HG02981 (cell line): ENCODE measurements at regions not wholly inside any gene's neighbourhood (a gene's known extent, or its start where the extent isn't known, plus 50 kb on each side); places are given as distances from the start of the nearest gene placed in this dataset.
"Not testable (repeated sequence)": the region's sequence is repeated elsewhere in the genome, so short reads cannot be mapped to it uniquely, and the experiment has no call there.

Source experiments
- ATAC-seq: cut with Tn5 transposase; IDR thresholded peaks from one replicate; pipeline ENCODE4 v1.9.1; 2021; ENCODE audit warnings: mild to moderate bottlenecking, moderate library complexity; ENCODE audit not compliant: unreplicated experiment

DNA sequence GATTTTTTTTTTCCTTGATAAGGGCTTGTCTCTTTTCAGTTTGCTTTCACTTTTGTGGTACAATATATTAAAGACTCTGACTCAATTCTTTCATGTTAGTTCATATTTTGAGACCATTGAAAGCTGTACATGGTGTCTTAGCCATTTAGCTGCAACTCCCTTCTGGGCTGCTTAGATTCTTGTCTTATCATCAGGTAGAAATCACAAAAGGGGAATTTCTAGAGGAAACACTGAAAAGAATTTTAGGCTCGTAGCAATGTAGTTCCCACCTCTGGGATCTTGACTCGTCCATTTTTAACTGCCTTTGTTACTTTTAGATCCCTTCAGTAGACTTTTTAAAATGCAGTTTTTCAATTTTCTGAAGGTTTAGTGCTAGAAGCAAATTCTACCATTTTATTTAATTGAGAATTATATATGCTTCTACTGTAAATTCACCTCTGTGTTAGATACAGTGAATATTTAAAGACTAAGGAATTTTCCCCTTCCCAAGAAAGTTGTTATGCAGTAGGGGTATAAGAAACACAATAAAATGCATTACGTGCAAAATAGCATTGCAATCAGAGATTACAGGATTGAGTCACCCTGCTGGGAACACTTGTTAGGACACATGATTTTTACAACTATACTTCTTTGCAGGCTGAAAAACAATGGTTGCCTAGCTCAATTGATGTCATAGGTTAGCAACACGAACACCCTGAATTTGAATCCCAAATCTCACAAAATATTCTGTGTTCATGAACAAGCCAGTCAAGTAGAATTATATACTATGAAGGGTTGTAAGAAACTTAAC is 772.7 kb downstream of the PDCD6IP start:
- no peak for ATAC-seq

- no peak for ATAC-seq
These were observed 773.3 kb downstream of the PDCD6IP start for GRCh38 chr3:34571714-34572113.

DNA sequence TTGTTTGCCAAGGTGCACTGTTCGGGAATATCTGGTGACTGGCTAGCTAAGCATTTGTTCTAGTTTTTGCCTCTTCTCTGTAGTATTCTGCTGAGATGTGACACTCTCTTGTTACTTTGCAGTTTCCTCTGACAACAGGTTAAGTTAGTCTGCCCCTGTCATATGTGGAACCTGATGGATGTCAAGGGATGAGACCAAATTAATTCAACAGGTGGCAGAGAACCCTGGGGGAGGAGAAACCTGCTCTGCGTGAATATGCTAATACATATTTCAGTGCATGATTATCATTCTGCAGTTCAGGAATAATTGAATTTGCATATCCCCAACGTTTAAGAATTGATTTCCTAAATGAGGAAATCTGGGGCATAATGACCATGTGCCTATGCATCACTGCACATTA is 777.3 kb downstream of the PDCD6IP start:
- ATAC-seq, result no peak

DNA sequence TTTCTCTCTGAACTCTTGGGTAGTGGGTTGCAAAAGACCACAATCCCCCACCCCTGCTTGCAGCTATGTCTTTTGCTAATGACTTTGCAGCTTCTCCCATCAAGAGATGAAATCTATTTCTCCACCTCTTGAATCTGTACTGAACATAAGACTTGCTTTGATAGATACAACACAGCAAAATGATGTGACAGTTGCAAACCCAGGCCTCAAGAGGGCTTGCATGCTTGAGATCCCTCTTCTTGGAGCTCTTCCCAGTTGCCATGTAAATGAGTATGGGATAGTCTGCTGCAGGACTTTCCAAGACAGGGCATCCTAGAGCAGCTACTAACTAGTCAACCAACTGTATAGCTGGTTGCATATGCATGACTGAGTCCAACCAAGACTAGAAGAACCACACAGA is 783.6 kb downstream of the PDCD6IP start:
- no peak for ATAC-seq

GRCh38 chr3:34583451-34583850 is 785.0 kb downstream of the PDCD6IP start:
- no peak for ATAC-seq

DNA sequence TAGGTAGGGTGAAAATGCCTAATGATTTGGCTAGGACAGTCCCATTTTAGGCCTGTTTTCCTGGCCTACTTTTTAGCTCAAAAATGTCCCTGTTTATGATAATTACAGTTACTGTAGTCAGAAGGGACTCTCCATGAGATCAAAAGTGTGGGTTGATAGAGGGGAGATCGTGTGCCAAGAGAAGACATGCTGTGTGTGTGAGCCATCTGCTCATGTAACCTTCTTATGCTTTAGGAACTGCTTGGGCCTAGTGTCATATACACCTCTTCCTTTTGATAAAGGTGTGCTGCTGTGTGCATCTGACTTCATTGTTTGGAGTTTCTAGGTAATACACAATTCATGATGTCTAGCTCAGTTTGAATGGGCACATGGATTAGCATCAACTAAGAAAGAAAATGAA is 786.5 kb downstream of the PDCD6IP start:
- ATAC-seq, result no peak

GRCh38 chr3:34599595-34599994 is 801.2 kb downstream of the PDCD6IP start:
- ATAC-seq, result no peak

DNA sequence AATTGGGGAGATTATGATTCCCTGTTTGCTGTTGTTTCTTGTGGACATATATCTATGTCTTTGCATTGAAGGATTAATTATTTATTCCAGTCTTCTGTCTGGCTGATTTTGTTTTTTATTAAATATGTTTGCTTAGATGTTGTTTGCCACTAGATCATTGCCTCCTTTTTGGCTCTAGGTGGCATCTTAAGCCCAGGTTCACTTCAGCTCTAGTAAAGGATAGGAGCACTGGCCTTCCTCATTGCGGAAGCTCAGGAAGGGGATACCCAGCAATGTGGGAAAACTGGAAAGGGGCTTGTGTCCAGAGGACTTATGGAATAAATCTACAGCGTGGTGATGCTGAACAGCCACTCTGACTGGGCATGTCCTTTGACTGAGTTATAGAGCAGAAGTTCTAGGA is 821.6 kb downstream of the PDCD6IP start:
- no peak for ATAC-seq

DNA sequence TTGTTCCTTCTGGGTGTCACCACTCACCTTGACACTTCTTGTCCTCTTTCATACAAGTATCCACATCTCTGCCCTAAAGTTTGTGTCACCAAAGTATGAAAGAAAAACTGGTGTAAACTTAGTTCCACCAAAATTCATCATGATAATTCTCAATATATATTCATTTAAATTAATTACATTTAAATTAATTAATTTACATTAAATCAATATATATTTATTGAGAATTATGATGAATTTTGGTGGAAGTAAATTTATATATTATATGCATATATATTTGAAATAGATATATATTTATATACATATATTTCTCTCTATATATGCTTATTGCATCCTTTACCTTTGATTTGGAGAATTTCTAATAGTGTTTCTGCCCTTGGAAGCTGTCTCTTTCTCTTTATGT is 828.3 kb downstream of the PDCD6IP start:
- ATAC-seq, result no peak

- ATAC-seq, result no peak
These were observed 836.5 kb downstream of the PDCD6IP start for GRCh38 chr3:34634939-34635338.

GRCh38 chr3:34635352-34635850 is 837.0 kb downstream of the PDCD6IP start:
- no peak for ATAC-seq

DNA sequence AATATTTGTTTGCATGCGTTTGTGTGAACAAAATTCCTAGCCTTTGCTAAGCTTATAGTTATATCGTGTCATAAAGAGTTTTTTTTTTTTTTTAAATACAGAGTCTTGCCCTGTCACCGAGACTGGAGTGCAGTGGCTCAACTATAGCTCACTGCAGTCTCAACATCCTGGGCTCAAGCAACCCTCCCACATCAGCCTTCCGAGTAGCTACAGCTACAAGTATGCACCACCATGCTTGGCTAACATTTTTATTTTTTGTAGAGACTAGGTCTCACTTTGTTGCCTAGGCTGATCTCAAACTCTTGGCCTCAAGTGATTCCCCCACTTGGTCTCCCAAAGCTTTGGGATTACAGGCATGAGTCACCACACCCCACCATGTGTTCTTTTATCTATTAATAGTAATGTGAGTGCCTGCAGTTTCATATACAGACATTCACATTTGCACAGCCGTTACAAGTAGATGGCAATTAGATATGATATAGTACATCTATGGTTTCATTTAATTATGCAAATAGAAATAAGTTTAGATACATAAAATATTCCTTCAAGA is 848.6 kb downstream of the PDCD6IP start:
- ATAC-seq, result no peak

- no peak for ATAC-seq
These were observed 851.7 kb downstream of the PDCD6IP start for GRCh38 chr3:34650131-34650530.

DNA sequence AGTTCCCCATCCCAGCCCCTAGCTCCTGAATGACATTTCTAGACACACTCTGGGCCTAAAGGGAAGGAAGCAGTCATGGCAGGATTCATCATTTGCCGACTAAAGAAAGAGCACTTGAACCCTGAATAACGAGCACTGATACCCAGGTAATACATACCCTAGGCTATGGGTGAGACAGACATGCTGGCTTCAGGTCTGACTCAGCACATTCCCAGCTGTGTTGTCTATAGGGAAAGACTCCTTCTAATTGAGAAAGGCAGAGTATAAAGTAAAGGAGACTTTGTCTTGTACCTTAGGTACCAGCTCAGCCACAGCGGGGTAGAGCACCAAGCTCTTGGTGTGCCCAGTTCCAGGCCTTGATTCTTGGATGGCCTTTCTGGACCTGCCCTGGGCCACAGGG is 870.5 kb downstream of the PDCD6IP start:
- ATAC-seq, result no peak

DNA sequence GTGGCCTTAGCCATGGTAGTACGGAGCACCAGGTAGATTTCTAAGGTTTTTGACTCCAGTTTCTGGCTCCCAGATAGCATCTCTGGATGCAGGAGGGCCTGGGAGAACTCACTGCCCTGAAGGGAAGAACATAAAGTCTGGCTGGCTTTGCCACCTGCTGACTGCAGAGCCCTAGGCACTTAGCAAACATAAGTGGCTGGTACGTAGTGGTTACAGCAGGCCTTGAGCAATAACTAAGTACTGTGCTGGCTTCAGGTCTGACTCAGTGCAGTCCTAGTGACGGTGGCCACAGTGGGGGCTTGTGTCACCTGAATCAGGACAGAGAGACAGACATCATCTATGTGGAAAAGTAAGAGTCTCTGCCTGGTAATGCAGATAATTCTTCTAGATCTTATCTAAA is 871.1 kb downstream of the PDCD6IP start:
- ATAC-seq, result no peak

- no peak for ATAC-seq
These were observed 877.1 kb downstream of the PDCD6IP start for GRCh38 chr3:34675383-34676120.

DNA sequence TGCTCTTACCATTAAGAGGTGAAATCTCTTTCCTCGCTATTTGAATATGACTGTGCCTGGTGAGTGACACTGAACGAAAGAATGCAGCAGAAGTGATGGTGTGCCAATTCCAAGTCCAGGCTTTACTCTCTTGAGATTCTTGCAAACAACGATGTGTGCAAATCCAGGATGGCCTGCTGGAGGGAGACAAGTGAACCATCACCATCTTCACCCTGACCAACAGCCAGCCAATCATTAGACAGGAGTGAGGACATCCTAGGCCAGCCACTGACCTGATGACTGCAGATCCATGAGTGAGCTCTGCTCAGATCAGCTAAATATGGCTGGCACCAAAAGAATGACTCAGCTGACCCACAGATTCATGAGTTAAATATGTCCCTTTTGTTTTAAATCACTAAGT is 878.0 kb downstream of the PDCD6IP start:
- no peak for ATAC-seq

DNA sequence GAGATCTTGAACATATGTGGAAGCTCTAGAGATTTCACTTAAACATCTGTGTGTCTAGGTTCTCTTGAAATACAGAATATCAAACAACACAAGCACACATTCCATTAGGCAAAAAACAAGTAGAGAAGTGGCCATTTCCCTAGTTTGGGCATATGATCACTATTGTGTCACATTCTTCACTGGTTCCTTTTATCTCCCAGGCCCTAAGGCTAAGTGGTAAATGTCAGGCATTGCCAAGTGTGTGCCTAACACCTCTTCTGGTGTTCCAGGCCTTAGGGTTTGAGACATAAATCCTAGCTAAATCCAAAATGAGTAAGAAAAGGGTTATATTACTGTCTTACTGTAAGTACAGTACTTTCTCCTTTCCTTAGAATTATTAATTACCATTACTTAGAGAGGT is 880.1 kb downstream of the PDCD6IP start:
- no peak for ATAC-seq

GRCh38 chr3:34679055-34679454 is 880.6 kb downstream of the PDCD6IP start:
- not testable (repeated sequence) for ATAC-seq

DNA sequence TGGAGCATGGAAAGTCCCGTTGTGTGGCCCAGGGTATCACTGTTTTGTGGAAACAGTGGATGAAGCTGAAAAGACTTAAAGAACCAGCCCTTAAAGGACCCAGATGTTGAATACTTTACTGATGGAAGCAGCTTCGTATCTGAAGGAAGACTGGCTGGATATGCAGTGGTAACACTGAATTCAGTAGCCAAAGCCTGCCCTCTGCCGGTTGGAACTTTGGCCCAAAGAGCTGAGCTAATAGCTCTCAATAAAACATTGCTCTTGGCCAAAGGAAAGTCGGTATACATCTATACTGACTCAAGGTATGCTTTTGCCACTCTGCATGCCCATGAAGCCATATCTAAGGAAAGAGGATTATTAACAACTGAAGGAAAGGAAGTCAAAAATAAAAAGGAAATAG is 885.4 kb downstream of the PDCD6IP start:
- no peak for ATAC-seq

GRCh38 chr3:34686541-34686940 is 888.1 kb downstream of the PDCD6IP start:
- no peak for ATAC-seq

DNA sequence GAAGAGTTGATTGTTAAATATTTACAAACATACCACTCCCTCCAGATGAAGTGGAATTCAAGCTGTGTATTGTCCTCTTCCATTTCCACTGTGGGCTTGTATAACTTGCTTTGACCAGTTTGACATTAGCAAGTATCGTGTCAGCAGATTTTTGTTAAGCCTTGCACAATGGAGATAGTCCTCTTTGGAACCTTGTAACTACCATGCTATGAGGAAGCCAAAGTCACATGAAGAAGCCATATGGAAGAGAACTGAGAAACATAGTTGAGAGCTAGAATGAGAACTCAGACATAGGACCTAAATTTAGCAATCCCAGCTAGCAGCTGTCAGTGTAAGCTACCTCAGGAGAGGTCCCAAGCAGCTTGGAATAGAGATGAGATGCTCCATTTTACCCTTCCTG is 889.2 kb downstream of the PDCD6IP start:
- no peak for ATAC-seq
